HG03175 (cell line): ENCODE measurements at regions not wholly inside any gene's neighbourhood (a gene's known extent, or its start where the extent isn't known, plus 50 kb on each side); places are given as distances from the start of the nearest gene placed in this dataset.
"Not testable (repeated sequence)": the region's sequence is repeated elsewhere in the genome, so short reads cannot be mapped to it uniquely, and the experiment has no call there.

Source experiments
- ATAC-seq: cut with Tn5 transposase; IDR thresholded peaks from one replicate; pipeline ENCODE4 v1.9.1; 2021; ENCODE audit warnings: mild to moderate bottlenecking, moderate library complexity; ENCODE audit not compliant: unreplicated experiment

DNA sequence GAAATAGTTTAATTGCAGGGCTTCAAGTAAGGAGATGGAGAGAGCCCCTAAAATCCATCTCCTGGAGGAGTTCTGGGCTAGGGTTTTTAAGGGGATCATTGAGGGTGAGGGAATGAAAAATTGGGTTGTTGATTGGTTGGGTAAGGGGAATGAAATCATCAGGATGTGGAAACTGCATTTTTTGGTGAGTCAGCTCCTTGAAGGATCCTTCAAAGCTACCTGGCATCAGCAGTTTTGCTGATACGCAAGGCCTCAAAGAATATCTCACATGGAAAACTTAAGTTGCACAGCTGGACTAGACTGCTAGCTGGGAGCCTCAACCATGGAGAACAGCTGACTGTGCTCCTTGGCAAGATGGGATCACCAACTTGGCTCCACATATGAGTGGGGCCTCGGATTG lies 136.7 kb downstream of the FGF10 start:
- ATAC-seq: no peak

GRCh38 chr5:44246986-44247385 lies 142.2 kb downstream of the FGF10 start:
- ATAC-seq: no peak

DNA sequence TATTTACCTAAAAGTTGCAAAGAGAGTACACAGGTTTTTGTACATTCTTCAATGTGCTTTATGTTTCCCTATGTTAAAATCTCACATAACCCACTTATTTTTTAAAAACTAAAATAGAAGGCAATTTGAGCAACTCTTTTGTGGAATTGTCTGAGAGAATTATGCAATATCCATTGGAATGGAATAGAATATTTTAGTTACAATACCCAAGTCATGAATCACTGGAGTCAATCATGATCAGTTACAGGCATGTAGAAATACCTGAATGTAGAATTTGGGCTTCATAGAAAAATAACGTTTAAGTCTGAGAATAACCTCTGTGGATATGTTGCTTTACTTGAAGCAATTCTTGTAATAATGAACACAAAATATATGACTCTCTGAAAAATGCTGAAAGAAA lies 143.3 kb downstream of the FGF10 start:
- no peak for ATAC-seq

DNA sequence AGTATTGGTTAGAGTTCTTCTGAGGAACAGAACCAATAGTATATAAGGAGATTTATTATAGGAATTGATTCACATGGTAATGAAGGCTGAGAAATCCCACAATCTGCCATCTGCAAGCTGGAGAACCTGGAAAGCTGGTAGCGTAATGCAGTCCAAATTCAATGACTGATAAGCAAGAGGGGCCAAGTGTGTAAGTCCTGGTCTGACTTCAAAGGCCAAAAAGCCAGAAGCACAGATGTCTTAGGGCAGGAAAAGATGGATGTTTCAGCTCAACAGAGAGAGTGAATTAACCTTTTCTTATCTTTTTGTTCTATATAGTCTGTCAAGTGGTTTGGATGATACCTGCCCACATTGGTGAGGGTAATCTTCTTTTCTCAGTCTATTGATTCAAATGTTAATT lies 146.4 kb downstream of the FGF10 start:
- no peak for ATAC-seq

- no peak for ATAC-seq
These were observed 153.2 kb downstream of the FGF10 start for GRCh38 chr5:44236040-44236439.

- ATAC-seq: no peak
These were observed 155.5 kb downstream of the FGF10 start for GRCh38 chr5:44233691-44234090.

- no peak for ATAC-seq
These were observed 163.7 kb downstream of the FGF10 start for GRCh38 chr5:44225231-44226160.

DNA sequence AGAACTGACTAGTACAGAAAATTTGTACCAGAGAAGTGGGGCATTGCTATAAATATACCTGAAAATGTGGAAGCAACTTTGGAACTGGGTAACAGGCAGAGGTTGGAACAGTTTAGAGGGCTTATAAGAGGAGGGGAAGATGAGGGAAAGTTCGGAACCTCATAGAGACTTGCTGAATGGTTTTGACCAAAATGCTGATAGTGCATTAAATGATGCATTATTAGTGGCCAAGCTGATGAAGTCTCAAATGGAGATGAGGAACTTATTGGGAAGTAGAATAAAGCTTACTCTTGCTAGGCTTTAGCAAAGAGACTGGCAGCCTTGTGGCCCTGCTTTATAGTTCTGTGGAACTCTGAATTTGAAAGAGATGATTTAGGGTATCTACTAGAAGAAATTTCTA lies 189.8 kb downstream of the FGF10 start:
- no peak for ATAC-seq

DNA sequence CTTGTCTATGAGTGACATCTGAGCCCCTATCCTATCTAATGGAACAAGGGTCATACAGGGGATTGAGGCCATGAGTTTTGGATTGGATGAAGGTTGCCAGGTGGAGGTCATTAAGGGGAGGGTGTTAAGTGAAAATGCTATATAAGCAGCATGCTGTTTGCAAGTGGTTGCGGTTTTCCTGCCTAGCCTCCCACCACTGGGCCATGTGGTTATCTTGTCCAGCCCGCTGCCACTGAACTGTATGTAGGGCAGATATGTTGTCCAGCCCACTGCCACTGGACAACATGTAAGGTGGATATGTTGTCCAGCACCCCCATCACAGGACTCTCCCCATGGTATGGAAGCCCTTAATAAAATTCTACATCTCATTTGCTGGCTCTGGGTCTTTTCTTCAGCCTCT lies 200.0 kb downstream of the FGF10 start:
- ATAC-seq: no peak

GRCh38 chr5:44187973-44188372 lies 201.2 kb downstream of the FGF10 start:
- no peak for ATAC-seq

DNA sequence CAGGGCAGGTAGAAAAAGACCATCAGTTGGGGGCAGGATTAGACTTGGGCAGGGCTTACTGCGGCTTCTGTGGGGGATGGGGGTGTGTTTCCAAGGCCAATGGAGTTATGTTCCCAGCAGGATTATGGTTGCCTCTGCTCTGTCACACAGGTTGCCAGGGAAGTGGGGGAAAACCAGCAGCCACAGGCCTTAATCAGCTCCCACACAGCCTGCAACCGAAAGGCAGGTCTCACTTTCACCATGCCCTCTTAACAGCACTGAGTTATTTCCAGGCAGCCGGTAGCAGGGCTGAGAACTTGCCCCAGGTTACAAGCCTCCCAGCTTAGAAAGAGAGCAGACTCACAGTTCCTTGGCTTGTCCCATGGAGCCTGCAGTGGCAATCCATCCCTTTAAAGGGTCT lies 205.5 kb downstream of the FGF10 start:
- ATAC-seq: no peak

DNA sequence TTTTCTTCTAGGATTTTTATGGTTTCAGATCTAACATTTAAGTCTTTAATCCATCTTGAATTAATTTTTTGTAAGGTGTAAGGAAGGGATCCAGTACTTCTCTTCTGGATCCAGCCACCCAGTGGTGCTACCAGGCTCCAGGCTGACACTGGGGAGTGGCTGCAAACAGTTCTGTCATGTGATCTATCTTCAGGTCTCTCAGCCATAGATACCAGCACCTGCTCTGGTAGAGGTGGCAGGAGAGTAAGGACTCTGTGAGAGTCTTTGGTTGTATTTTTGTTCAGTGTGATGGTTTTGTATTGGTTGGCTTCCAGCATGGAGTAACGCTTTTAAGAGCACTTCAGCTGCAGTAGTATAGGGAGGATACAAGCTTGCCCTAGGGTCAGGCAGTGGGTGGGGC lies 205.9 kb downstream of the FGF10 start:
- ATAC-seq: no peak

DNA sequence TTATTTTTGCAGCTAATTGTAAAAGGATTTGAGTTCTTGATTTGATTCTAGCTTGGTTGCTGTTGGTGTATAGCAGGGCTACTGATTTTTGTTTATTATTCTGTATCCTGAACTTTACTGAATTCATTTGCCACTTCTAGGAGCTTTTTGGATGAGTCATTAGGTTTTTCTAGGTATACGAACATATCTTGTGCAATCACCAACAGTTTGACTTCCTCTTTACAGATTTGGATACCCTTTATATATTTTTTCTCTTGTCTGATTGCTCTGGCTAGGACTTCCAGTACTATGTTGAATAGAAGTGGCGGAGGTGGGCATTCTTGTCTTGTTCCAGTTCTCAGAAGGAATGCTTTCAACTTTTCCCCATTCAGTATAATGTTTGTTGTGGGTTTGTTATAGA lies 210.8 kb downstream of the FGF10 start:
- no peak for ATAC-seq

DNA sequence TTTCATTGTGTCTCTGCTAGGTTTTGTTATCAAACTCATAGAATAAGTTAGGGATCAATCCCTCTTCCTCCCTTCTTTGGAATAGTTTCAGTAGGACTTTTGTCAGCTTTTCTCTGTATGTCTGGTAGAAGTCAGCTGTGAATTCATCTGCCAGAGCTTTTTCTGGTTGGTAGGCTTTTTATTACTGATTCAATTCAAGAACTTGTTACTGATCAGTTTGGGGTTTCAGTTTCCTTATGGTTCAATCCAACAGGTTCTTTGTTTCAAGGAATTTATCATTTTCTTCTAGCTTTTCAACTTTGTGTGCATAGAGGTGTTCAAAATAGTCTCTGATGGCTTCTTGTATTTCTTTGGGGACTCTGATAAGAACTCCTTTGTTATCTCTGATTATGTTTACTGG lies 221.7 kb downstream of the FGF10 start:
- peak; percentile 43 for ATAC-seq

- ATAC-seq: no peak
These were observed 228.9 kb downstream of the FGF10 start for GRCh38 chr5:44160369-44160768.

DNA sequence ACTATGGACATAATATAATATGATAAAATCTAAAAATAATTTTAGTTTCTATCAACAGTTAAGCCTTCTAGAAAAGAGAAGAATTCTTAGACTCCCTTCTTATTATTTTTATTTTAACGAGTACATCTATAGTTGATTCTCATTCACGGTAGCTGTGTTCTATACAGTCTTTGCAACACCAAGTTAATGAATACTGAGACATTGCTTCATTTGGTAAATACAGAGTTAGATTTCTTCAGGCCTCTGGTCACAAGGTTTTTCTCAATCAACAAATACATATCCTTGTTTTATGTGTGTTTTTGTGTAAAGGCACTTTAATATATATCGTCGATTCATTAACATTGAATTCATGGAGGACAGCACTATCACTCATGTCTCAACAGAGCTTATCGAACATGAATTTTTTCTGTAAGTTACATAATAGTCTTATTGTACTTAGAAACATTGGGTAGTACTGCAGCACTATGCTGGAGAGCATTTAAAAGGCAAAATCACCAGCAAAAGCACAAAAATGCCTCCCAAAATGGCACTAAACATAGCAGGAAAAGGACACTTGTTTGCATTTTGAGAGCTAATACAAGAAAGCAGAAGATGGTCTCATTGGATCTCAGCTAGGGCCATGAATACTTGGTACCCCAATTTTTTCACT lies 239.0 kb downstream of the FGF10 start:
- no peak for ATAC-seq

DNA sequence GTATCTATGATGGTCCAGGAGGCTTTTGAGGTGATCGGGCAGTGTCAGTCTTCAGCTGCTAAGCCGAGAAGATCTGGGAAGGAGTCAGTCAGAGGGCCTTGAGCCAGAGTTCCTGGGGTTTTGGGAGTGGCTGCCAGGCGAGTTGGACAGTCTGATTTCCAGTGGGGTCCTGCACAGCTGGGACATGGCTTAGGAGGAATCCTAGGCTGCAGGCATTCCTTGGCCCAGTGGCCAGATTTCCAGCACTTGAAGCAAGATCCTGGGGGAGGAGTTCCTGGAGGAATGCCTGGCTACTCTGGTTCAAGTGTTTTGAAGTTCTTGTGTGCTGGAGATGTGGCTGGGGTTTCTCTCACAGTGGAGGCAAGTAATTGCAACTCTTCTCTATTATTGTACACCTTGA lies 271.3 kb downstream of the FGF10 start:
- not testable (repeated sequence) for ATAC-seq

- ATAC-seq: not testable (repeated sequence)
These were observed 281.0 kb downstream of the FGF10 start for GRCh38 chr5:44108232-44108631.

GRCh38 chr5:44099643-44100042 lies 289.6 kb downstream of the FGF10 start:
- ATAC-seq: no peak

- ATAC-seq: no peak
These were observed 299.6 kb downstream of the FGF10 start for GRCh38 chr5:44089424-44090144.

DNA sequence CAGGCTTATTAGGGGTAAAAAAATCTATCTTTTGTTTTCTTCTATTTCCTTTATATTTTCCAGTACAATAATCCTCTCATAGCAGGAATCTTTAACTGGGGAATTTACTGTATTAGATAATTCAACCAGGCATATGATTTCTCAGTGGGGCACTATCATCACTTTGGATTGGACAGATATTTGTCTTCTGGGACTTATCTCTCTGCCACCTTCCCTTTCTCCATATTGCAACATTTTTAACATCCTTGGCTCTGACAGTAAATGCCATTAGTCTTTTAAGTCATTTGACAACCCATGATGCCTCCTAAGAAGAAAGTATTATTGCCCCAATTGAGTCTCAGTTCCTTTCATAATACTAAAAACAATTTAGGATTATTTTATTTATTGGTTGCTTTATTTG lies 304.1 kb downstream of the FGF10 start:
- ATAC-seq: no peak

- not testable (repeated sequence) for ATAC-seq
These were observed 314.7 kb downstream of the FGF10 start for GRCh38 chr5:44074547-44074946.
